Urothelium cell line (cell line): ENCODE measurements at regions not wholly inside any gene's neighbourhood (a gene's known extent, or its start where the extent isn't known, plus 50 kb on each side); places are given as distances from the start of the nearest gene placed in this dataset.

Source experiments
- DNase-seq: peaks from one replicate; pipeline ENCODE4 v3.0.0; 2011; ENCODE audit warnings: low spot score, mixed read lengths
- FAIRE-seq: peaks from 2 replicates; lab custom pipeline; 2011; peaks lifted over from hg19 to GRCh38; lab: Jason Lieb, UNC

GRCh38 chr7:117929237-117929636 is 56.0 kb upstream of the CTTNBP2 start:
- no peak for FAIRE-seq
- no peak for DNase-seq

GRCh38 chr7:117931314-117931713 is 58.1 kb upstream of the CTTNBP2 start:
- DNase-seq (no peak), FAIRE-seq (no peak)

- FAIRE-seq, result no peak
These were observed 64.0 kb upstream of the CTTNBP2 start for GRCh38 chr7:117937049-117937752.

GRCh38 chr7:117937753-117938483 is 64.7 kb upstream of the CTTNBP2 start:
- no peak for FAIRE-seq

More at GRCh38 chr7:117937049-117937752, 64.0 kb upstream of the CTTNBP2 start:
- DNase-seq, result no peak

GRCh38 chr7:117941138-117941810 is 68.0 kb upstream of the CTTNBP2 start:
- DNase-seq, result no peak
- no peak for FAIRE-seq

More at GRCh38 chr7:117937753-117938483, 64.7 kb upstream of the CTTNBP2 start:
- DNase-seq, result no peak

GRCh38 chr7:117942780-117943179 is 69.5 kb upstream of the CTTNBP2 start:
- DNase-seq, result no peak
- FAIRE-seq, result no peak

- DNase-seq, result no peak
- FAIRE-seq, result no peak
These were observed 71.6 kb upstream of the CTTNBP2 start for GRCh38 chr7:117944886-117945285.

- no peak for FAIRE-seq
- no peak for DNase-seq
These were observed 73.0 kb upstream of the CTTNBP2 start for GRCh38 chr7:117946151-117946633.

GRCh38 chr7:117949232-117949631 is 76.0 kb upstream of the CTTNBP2 start:
- DNase-seq, result no peak
- no peak for FAIRE-seq

GRCh38 chr7:117950601-117951260 is 77.5 kb upstream of the CTTNBP2 start:
- FAIRE-seq, result no peak
- no peak for DNase-seq

- no peak for FAIRE-seq
These were observed 78.0 kb upstream of the CTTNBP2 start for GRCh38 chr7:117951285-117951684.

GRCh38 chr7:117951691-117952280 is 78.5 kb upstream of the CTTNBP2 start:
- FAIRE-seq (no peak), DNase-seq (no peak)

More at GRCh38 chr7:117951285-117951684, 78.0 kb upstream of the CTTNBP2 start:
- DNase-seq, result peak; percentile 9

- DNase-seq (no peak), FAIRE-seq (no peak)
These were observed 81.8 kb upstream of the CTTNBP2 start for GRCh38 chr7:117955046-117955445.

GRCh38 chr7:117960351-117960750 is 87.1 kb upstream of the CTTNBP2 start:
- FAIRE-seq, result no peak

GRCh38 chr7:117961235-117961634 is 88.0 kb upstream of the CTTNBP2 start:
- DNase-seq, result no peak
- no peak for FAIRE-seq

More at GRCh38 chr7:117960351-117960750, 87.1 kb upstream of the CTTNBP2 start:
- DNase-seq, result no peak

GRCh38 chr7:117962366-117962994 is 89.2 kb upstream of the CTTNBP2 start:
- DNase-seq, result no peak
- FAIRE-seq, result no peak

GRCh38 chr7:117963264-117964197 is 90.3 kb upstream of the CTTNBP2 start:
- DNase-seq (no peak), FAIRE-seq (no peak)

- DNase-seq, result no peak
- FAIRE-seq, result no peak
These were observed 97.6 kb upstream of the CTTNBP2 start for GRCh38 chr7:117970801-117971200.
